GM12878 (cell line): ENCODE measurements at regions not wholly inside any gene's neighbourhood (a gene's known extent, or its start where the extent isn't known, plus 50 kb on each side); places are given as distances from the start of the nearest gene placed in this dataset.

ENCODE experiments used
- ATF2 ChIP-seq: IDR thresholded peaks from 2 replicates; pipeline ENCODE4 v1.6.1; 2012; ENCODE audit warnings: low read length, inconsistent platforms
- CTCF ChIP-seq, 3 experiments: IDR thresholded peaks in 2 of 3; conservative IDR thresholded peaks in 1 of 3; 2 replicates each; pipeline ENCODE4 v1.5.1; 2011; ENCODE audit warnings: low read depth in 3 of 3, low read length in 3 of 3, mild to moderate bottlenecking in 3 of 3, control low read depth in 2 of 3, moderate library complexity in 2 of 3, inconsistent platforms in 1 of 3, mixed read lengths in 1 of 3; ENCODE audit not compliant: control insufficient read depth in 2 of 3, insufficient read depth in 1 of 3; ENCODE audit errors: extremely low read depth in 1 of 3
- EGR1 ChIP-seq, 2 experiments: IDR thresholded peaks; 1 replicate in 1 of 2; 2 replicates in 1 of 2; pipeline ENCODE4 v1.6.1; 2011 to 2012; ENCODE audit warnings: low read depth in 2 of 2, low read length in 2 of 2, borderline replicate concordance in 1 of 2, mild to moderate bottlenecking in 1 of 2, moderate library complexity in 1 of 2
- MAX ChIP-seq: IDR thresholded peaks from 2 replicates; pipeline ENCODE4 v1.6.1; 2012; ENCODE audit warnings: low read depth, low read length, improper control_type of control experiment
- POLR2AphosphoS5 ChIP-seq: IDR thresholded peaks from 2 replicates; pipeline ENCODE4 v1.6.1; 2011; ENCODE audit warnings: mild to moderate bottlenecking, low read length, inconsistent platforms

- TF ChIP-seq ATF2 (no peak), MAX (no peak), POLR2AphosphoS5 (no peak), EGR1 (IDR thresholded peaks at IDR 0.05; ENCODE audit: borderline replicate concordance in 1 of 2, low read depth in 2 of 2, low read length in 2 of 2) (no peak), CTCF (IDR thresholded peaks at IDR 0.05 in 2 of 3, conservative IDR thresholded peaks at IDR 0.05 in 1 of 3; ENCODE audit: control insufficient read depth in 2 of 3, extremely low read depth in 1 of 3, insufficient read depth in 1 of 3, low read depth in 3 of 3, low read length in 3 of 3) (no peak)
These were observed 300.5 kb upstream of the LINC00305 start for GRCh38 chr18:64449434-64449833.
